GM19043 (cell line): ENCODE measurements at regions not wholly inside any gene's neighbourhood (a gene's known extent, or its start where the extent isn't known, plus 50 kb on each side); places are given as distances from the start of the nearest gene placed in this dataset.
"Not testable (repeated sequence)": the region's sequence is repeated elsewhere in the genome, so short reads cannot be mapped to it uniquely, and the experiment has no call there.

ENCODE experiments used
- ATAC-seq: cut with Tn5 transposase; IDR thresholded peaks from one replicate; pipeline ENCODE4 v1.9.1; 2021; ENCODE audit warnings: low read depth; ENCODE audit not compliant: unreplicated experiment

DNA sequence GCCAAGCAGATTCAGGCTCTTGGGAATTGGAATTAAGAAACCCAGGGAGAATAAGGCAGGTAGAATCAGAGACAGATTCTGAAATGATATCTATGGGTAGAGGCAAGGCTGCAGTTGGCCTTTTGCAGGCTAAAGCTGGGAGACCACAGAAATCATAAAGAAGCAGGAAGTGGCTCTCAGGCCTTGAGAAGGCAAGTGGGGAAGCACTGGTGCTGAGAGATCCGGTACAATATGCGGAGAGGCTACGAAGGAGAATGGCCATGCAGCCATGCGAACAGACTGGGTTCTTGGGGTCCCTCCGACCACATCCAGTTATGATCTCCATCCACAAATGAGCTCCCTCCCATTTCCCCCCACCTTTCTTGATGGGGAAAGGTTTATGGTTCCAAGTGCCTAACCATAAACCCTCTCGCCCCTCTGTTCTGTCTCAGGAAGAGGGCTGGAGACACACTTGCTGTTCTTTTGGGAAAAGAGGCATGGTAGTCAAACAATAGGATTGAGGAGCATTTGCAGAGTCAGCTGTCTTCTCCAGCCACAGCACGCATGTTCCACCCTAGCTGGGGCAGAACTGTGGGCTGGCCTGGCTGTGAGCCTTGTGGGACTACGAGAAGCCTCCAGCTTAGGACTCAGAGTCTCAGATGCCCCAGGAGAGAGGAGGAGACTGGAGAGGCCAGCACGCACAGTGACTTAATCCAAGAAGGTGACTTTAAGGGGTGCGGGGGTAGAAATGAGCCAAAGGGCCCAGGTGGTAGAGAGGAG is 99.6 kb downstream of the RPLP1 start:
- ATAC-seq = no peak

DNA sequence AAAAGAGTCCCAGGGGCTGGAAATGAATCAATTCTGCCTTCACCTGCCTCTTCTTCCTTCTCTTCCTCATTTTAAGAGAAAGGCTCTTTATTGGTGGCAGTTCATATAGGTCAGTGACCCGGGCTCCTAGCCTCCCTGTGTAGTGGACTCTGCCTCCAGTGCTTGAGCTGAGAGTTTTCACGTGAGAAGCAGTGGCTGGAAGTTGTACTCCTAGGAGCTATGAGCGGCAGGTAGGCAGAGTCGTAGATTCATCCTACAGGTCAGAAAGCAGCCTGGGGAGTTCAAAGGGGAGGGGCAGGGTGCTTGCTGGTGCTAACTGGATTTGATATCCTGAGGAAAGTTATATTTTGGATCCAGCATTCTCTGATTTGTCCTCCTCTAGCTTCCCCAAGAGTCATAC is 101.1 kb downstream of the RPLP1 start:
- ATAC-seq = no peak

DNA sequence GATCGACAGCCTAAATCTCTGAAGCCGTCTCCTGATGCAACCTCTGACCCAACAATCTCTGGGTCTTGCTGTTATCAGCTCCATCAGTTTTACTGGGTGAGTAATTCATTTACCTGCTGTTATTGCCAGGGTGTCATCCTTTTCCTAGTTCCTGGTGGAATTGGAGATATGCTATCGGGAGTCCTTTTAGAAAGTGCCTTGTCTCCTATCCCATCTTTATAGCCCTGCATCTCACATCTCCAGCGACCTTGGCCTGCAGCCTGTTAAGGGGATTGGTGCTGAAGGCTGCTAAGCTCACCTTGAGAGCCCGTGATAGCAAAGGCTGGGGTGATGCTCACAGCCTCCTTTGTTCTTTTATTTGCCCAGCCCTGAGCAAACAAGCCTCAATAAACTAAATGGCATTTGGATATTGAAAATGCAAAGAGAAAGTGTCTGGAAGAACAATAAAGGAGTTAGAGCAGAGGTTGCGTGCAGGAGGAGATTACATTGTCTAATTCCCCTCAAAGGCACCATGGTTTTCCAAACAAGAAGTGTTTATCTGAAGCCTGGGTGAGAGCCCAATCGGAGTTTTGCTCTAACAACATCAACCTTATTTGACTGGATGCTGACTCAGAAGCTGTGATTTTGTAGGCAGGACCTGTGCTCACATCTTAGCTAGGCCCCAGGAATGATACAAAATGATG is 101.8 kb downstream of the RPLP1 start:
- ATAC-seq = no peak

- no peak for ATAC-seq
Observed at GRCh38 chr15:69555080-69555479, 102.5 kb downstream of the RPLP1 start.

DNA sequence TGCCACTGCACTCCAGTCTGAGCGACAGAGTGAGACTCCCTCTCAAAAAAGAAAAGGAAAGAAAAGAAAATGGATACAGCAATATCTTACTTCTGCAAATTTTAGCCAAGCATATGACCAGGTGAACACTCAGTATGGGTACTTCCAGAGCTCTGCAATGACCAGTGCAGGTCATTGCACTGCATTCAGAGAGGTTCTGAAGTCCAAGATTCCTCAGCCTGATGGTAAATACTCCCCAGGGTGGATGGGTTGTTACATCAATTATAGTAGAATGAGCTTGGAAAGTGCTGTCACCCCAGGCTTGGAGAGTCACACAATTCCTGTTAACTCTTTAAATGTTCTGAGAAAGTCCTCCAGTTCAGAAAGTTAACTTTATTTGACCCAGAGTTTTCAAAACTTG is 103.7 kb downstream of the RPLP1 start:
- ATAC-seq = no peak

DNA sequence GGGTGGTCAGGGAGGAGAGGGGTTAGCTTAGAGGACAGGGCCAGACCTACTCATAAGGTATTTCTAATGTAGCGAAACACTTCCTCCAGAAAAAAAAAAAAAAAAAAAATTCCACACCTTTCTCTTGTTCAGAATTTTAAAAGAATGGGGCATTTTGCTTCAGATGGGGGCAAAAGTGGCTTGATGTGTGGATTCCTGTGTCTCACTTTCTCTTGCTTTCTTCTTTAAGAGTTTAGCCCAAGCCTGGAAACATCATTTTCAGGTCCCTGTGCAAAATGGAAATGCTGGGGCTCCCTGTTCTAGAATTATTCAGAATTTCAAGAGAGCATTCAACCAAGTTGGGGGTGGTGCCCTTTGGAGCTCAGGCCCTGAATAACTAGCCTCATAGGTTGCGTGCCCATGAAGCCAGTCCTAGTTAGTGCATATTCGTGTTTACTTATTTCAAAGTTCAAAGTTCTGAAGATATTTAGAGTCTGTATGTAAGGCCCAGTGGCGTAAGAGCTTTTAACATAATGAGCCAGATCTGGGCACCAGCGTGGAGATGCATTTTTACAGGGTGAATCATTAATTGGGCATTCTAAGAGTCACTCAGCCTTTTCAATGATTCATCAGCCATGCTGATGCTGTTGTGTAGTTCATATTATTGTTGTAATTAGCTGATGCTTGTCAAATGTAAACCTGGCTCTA is 104.5 kb downstream of the RPLP1 start:
- ATAC-seq = no peak

DNA sequence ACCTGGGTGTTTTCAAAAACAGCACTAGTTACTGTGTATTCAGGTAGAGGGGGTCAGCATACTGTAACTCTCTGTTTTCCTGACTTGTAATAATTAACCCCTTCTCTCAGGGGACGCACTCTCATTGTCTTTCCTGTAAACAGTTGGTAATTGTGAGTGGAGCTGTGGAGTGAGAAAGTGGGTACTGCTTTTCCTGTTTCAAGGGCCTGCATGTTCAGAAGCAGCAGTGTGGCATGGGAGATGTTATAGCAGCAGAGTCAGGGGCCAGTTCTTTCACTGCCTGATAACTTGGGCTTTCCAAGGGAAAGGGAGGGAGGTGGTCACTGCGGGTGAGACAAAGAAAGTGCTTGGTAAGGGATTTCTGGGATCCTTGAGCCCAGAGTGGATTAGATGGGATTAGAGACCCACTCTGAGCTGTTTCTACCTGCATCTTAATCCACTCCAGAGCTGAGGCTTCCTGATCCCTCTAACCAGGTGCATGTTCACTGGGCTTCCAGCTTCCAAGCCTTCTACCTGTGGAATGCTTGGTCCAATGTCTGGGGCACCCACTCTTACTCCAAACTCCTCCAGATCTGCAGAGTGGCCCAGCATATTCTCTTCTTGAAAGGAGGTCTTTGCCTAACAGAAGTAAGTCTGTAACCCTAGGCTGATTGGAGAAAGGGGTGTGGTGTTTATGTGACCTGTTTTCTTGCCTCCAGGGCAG is 105.2 kb downstream of the RPLP1 start:
- ATAC-seq = no peak

DNA sequence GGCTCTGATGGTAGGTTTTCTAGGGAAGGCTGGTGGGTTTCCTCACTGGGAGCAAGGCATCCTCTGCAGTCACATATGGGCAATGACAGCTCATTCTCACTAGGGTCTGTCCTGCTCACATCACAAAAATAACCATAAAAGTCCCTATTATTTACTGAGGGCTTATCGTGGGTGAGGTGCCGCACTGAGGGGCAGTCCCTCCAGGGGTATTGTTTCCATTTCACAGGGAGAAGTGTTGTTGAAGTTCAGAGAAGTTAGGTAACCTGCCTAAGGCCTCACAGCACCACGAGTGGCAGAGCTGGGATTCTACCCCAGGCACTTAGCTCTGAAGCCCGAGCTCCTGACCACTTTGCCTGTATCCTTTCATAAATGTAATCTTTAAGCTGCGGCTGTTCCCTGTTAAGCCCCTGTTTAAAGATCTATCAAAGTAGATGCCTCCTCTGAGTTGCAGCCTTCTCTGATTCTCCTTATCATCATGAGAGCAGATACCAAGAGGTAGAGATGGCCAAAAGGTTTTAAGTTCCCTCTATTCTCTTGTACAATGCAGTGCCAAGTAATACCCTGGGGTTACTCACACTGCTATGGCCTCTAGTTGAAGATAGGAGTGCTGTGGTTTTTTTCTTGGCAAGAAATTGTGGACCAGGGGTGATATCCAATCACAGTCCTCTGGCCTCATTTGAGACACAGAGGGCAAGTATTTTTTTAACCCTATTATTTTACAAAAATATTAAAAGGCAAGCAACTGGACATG is 107.0 kb downstream of the RPLP1 start:
- ATAC-seq = no peak

DNA sequence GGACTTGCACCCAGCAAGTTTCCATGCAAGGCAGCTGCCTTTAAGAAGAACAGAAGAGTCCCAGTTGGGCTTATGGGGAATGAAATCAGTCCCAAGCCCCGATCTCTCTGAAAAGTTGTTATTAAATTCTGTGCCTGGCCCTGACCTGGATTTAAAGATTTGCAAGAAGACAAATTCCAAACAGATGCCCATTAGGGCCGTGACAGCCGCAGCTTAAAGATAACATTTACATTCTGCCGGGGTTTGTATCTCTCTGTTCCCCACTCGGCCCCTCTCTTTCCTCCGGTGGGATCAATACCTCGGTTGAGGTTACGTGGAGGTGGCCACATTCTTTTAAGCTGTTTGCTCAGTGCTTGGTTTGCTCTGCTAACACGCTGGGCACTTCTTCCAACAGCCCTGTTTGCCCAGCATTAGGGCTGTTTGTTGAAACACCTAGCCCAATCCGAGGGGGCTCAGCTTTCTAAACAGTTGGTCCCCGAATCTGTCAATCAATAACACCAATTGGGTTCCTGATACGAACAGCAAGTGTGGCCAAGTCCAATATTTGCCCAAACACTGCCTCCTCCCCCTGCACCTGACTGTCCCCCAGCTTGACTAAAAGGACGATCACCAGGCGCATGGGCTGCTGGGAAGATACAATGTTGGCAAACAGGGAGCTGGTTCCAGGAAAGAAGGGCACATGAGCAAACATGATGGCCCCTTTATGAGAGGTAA is 108.6 kb downstream of the RPLP1 start:
- no peak for ATAC-seq

DNA sequence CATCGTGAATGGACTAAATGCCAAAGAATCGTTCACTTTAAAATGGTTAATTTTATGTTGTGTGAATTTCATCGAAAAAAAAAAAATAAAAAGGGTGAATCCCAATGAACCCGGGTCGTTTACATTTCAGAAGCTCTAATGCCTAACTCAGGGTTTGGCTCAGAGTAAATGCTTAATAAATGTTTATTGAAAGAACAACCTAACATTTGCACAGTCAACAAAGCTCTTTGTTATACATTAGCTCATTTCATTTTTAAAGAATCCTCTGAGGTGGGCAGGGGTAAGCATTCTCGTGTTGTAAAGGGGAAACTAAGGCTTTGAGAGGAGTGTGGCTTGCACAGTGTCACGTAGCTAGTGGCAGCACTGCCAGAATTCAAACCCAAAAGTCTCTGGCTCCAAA is 109.5 kb downstream of the RPLP1 start:
- no peak for ATAC-seq

- no peak for ATAC-seq
Observed at GRCh38 chr15:69562564-69562963, 109.9 kb downstream of the RPLP1 start.

GRCh38 chr15:69565066-69565655 is 112.5 kb downstream of the RPLP1 start:
- ATAC-seq = no peak

DNA sequence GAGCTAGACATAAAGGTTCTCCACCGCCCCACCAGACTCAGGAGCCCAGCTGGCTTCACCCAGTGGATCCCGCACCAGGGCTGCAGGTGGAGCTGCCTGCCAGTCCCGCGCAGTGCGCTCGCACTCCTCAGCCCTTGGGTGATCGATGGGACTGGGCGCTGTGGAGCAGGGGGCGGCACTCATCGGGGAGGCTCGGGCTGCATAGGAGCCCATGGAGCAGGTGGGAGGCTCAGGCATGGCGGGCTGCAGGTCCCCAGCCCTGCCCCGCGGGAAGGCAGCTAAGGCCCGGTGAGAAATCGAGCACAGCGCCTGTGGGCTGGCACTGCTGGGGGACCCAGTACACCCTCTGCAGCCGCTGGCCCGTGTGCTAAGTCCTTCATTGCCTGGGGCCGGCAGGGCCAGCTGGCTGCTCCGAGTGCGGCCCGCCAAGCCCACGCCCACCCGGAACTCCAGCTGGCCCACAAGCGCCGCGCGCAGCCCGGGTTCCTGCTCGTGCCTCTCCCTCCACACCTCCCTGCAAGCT is 114.7 kb downstream of the RPLP1 start:
- not testable (repeated sequence) for ATAC-seq

- ATAC-seq = no peak
Observed at GRCh38 chr15:69568173-69569009, 115.8 kb downstream of the RPLP1 start.

DNA sequence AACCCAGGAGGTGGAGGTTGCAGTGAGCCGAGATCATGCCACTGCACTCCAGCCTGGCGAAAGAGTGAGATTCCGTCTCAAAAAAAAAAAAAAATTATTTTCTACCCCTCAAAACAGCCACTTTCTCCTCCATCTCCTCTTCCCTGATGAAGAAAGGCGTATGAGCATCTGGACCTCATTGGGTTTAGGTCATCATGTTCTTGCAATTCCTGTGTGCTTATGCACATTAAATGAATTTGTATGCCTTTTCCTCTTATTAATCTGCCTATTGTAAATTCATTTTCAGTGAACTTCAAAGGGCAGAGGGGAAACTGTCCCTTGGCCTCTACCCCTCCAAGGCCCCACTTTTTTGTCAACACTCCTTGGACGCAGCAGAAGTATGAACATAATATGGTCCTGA is 117.8 kb downstream of the RPLP1 start:
- ATAC-seq = no peak

DNA sequence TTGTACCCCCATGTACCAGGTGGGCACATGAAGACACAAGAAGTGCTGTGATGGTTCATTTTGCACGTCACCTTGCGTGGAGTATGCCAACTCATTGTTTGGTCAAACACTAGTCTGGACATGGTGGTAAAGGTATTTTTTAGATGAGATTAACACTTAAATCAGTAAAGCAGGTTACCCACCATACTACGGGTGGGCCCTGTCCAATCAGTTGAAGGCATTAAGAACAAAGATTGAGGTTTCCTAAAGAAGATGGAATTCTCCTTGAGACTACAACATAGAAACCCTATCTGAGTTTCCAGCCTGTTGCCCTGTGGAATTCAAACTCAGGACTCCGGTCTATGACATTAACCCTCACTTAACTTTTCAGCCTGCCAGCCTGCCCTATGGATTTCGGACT is 118.4 kb downstream of the RPLP1 start:
- ATAC-seq = no peak

DNA sequence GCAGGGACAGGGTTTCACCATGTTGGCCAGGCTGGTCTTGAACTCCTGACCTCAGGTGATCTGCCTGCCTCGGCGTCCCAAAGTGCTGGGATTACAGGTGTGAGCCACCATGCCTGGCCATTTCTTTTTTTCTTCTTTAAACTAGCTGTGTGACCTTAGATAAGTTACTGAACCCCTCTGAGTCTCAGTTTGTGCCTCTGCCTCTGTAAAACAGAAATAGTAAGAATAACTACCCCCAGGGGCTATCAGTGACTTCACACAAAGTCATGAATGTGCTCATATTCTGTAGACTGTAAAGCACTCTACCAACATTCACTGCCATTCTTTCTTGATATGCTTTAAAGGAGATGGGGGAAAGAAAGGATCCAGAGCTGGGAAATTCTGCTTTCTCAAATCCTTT is 120.7 kb downstream of the RPLP1 start:
- ATAC-seq = not testable (repeated sequence)

- no peak for ATAC-seq
Observed at GRCh38 chr15:69573815-69574475, 121.3 kb downstream of the RPLP1 start.
